Activated naive CD4-positive, alpha-beta T cell (primary cell): ENCODE measurements at regions not wholly inside any gene's neighbourhood (a gene's known extent, or its start where the extent isn't known, plus 50 kb on each side); places are given as distances from the start of the nearest gene placed in this dataset.

ENCODE experiments used
- DNase-seq, 4 experiments: peaks; one replicate each; lab custom pipeline; 2025; lab: John Stamatoyannopoulos, UW

DNA sequence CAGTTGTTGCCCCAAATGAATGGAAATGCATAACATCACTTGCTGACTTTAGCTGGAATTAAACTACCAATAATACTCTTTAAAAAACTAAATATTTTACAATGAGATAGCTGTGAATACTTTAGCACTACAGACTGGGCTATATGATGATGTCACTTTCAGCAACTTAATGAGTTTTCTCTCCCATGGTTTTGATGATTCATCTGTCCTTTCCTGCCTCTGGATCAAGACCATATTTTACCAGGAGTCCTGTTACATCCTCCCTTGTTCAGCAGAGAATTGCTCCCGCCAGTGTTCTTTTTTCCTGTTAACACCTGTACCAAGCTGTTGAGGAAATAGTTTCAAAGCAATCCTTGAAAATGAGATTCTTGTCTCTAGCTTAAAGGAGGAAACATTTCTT lies 543.0 kb downstream of the SPRY1 start:
- no peak for DNase-seq

- DNase-seq: no peak
These were observed 544.0 kb downstream of the SPRY1 start for GRCh38 chr4:123940604-123941003.

DNA sequence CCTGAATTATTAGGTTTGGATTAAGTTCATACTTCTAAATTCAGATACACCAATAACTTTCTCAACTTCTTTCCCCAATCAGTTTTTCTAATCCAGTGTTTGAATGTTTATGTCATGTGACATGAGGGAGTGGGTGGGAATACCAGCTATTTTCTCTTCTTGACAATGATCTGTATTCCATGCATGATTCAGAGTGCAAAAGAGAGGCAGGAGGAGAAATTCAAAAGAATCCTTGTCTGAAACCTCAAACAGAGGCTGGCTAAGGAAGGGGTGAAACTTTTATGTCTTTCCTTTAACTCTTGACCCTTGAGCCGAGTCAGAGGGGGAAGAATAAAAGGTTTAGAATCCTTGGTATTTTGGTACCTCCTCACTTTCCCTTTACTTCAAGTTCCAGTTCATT lies 544.7 kb downstream of the SPRY1 start:
- DNase-seq: no peak

GRCh38 chr4:123943976-123944375 lies 547.4 kb downstream of the SPRY1 start:
- no peak for DNase-seq

GRCh38 chr4:123945301-123945700 lies 548.7 kb downstream of the SPRY1 start:
- DNase-seq: no peak

- DNase-seq: no peak
These were observed 553.9 kb downstream of the SPRY1 start for GRCh38 chr4:123950530-123950929.

DNA sequence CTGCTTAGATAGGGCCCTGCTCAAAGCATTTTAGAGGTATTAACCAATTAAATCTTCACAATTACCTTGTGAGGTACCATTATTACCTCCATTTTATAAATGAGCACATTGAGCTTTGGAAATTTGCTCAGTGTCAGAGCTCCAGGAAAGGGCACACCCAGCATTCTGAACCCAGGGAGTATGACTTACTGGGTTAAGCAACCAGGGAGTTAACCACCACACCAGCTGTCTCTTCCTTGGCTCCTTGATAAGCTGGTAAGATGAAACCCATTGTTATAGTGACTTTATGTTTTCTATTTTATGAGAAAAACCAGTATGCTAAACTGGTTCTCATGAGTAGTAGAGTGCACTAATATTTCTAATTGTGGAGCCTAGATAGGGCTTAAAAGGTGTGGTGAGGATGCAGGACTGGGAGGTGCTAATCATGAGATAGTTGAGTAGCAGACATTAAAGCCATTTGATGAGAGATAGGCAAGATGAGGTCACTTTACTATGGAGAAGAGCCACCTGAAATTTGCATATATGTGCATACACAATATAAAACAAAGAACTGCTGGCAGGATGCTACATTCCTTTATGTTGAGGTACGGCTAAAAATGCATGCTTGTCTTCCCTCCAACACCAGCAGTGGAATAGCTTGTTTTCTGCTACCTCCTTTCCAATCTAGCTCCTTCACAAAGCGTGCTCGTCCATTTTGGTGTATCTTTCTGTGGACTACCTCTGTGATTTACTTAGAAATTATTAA lies 556.1 kb downstream of the SPRY1 start:
- no peak for DNase-seq

DNA sequence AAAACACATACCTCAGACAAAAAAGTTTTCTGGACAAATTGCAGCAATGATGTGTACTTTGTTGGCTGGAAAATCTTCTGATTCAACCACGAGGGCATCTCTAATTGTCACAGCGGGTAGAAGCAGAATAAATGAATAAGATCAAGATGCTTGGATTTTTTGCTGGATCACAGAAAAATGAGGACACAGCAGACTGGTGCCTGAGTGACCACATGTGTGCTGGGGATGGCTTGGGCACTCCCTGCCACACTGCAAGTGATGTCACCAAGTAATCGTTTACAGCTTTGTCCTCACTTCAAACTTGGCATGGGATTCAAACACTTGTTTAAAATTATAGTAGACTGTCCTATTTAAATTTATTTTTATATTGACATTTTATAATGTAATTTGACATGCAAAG lies 557.0 kb downstream of the SPRY1 start:
- DNase-seq: no peak

GRCh38 chr4:123954220-123954619 lies 557.6 kb downstream of the SPRY1 start:
- DNase-seq: no peak

GRCh38 chr4:123955167-123955800 lies 558.7 kb downstream of the SPRY1 start:
- no peak for DNase-seq

GRCh38 chr4:123956204-123956603 lies 559.6 kb downstream of the SPRY1 start:
- no peak for DNase-seq

DNA sequence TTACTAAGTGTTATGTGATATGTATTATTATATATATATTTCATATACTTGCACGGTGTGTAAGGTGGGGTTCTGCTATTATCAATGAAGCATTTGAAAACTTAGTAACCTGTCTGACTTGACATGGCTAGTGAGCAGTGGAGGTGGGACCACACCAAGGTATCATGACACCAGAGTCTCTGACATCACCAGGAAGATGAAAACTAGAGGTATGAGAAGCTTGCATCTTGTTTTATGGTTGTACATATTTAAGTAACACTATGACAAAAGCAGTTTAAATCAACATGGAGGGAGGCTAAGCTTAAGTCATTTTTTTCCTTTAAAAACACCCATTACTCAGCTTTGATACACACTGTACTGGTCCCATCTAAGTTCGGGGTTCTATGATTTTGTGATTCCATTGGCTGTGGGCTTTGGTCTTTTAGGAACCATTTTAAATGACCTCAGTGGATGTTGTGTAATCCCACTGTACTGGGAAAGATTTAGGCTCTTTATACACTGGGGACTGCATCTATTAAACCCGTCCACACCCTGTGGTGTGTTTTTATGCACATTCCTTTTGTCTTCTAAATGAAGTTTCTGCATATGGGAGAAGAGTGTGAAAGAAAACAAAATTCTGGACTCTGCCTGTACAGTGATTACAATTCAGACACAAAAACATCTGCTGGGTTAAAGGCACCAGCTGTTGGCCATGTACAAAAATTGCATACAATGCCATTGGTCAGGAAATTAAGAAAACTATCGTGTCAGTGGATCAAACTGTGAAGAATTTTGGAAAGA lies 570.6 kb downstream of the SPRY1 start:
- no peak for DNase-seq

DNA sequence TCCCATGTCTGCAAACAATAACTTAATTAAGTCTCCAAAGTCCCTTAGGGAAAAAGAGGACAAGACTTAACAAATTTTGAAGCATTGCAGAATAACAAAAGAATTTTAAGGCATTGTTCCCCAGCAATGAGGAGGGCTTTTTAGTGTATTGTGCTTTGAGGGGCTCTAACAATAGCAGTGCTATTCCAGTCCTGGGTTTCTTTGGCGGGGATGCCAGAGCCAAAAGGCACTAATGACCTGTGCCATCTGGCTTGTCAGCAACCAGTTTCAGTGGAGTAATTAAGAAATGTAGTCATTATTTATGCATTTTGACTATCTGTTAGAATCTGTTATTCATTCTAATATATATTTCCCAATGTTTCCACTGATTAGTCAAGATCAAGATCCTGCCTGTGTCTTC lies 575.4 kb downstream of the SPRY1 start:
- no peak for DNase-seq

DNA sequence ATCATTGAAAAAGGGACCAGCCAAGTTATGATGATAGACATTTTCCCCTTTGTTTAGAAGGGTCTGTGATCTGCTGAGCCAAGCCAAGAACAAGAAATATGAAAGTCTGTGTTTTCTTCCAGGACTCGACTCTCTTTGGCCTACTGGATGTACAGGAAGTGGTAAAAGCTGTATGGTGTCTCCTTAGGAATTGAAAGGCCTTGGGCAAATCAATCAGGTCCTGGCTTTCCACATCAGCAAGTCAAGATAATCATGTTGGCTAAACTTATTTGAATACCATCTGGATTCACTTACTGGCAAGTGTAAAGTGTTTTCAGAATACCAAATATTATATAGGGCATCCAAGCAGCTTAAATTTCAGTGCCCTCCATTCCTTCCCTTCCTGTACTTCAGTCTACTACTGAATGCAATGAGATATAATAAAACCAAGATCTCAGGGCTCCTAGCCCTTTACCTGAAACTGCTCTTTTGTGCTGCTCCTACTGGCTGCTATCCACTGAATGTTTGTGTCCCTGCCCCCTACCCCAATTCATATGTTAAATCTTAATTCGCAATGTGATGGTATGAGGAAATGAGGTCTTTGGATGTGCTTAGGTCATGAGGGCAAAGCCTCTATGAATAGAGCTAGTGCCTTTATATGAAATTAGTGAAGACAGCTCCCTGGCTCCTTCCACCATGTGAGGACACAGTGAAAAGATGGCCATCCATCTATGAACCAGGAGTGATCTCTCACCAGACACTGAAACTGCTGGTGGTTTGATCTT lies 578.0 kb downstream of the SPRY1 start:
- no peak for DNase-seq

GRCh38 chr4:123976285-123976684 lies 579.7 kb downstream of the SPRY1 start:
- DNase-seq: no peak

- DNase-seq: no peak
These were observed 580.2 kb downstream of the SPRY1 start for GRCh38 chr4:123976819-123977218.

GRCh38 chr4:123977641-123978081 lies 581.1 kb downstream of the SPRY1 start:
- no peak for DNase-seq

DNA sequence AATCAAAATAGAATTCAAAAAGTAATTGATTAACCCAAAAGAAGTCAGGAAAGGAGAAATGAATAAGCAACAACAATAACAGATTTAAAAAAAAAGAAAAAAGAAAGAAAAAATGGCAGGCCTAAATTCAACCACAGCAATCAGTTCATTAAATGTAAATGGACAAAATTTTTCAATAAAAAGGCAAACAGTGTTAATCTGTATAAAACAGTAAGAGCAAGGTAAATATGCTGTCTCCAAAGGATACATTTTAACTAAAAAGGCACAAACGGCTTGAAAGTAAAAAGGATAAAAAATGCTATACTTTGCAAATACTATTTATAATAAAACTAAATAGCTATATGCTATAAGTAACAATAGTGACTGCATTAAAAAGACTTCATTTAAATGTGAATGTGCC lies 582.0 kb downstream of the SPRY1 start:
- DNase-seq: no peak

- no peak for DNase-seq
These were observed 584.2 kb downstream of the SPRY1 start for GRCh38 chr4:123980736-123981300.

- no peak for DNase-seq
These were observed 588.3 kb downstream of the SPRY1 start for GRCh38 chr4:123984886-123985285.

DNA sequence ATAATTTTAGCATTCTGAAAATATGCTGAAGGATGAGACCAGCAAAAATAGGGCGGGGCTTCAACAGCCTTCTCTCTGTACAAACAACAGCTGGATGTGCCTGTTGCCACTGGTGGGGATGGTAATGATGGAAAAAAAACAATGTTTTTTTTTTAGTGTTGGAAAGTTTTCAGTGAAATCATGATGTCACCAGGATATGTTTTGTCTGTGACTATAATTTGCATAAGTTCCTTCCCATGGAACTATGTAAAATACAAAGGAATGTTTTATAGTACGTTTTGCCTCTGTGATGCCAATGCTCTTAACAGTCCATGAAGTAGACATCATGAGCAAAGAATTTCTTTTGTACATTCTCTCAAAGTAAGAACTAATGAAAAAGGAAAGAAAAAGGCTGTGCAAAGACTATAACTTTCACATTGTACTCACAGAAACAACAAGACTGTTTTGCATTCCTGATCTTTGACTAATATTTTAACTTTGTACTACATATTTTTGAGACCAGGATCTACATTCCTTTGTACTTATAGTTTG lies 589.7 kb downstream of the SPRY1 start:
- DNase-seq: no peak

- DNase-seq: no peak
These were observed 590.8 kb downstream of the SPRY1 start for GRCh38 chr4:123987408-123987807.
